Progenitor cell of endocrine pancreas (in vitro differentiated cells): ENCODE measurements at regions not wholly inside any gene's neighbourhood (a gene's known extent, or its start where the extent isn't known, plus 50 kb on each side); places are given as distances from the start of the nearest gene placed in this dataset.

ENCODE experiments used
- DNase-seq: peaks from one replicate; pipeline ENCODE4 v3.0.0; 2021; ENCODE audit warnings: low spot score; ENCODE audit not compliant: unreplicated experiment
- H3K27ac Mint-ChIP-seq: 2 replicates; pipeline ENCODE4 v1.8.0; 2021; ENCODE audit warnings: mild to moderate bottlenecking, moderate library complexity, mixed read lengths
- H3K27me3 Mint-ChIP-seq: 2 replicates; pipeline ENCODE4 v1.8.0; 2021; ENCODE audit warnings: mixed read lengths
- H3K36me3 Mint-ChIP-seq: 2 replicates; pipeline ENCODE4 v1.8.0; 2022; ENCODE audit warnings: mixed read lengths; ENCODE audit not compliant: insufficient read depth
- H3K4me1 Mint-ChIP-seq: 2 replicates; pipeline ENCODE4 v1.8.0; 2021; ENCODE audit warnings: low read depth, mixed read lengths
- H3K4me3 Mint-ChIP-seq: 2 replicates; pipeline ENCODE4 v1.8.0; 2021; ENCODE audit warnings: low read depth, mild to moderate bottlenecking, moderate library complexity, mixed read lengths
- H3K9me3 Mint-ChIP-seq: 2 replicates; pipeline ENCODE4 v1.8.0; 2021; ENCODE audit warnings: low read depth, mixed read lengths
- TF ChIP-seq, protein P1 (sequence below): fragments of 200-600 bp; sonication (generic); IDR thresholded peaks from one replicate; pipeline ENCODE4 v1.5.0; 2021; ENCODE audit warnings: antibody characterized with exemption, mild to moderate bottlenecking; ENCODE audit not compliant: unreplicated experiment

- H3K27ac Mint-ChIP-seq: no peak overlapping the region
- no peaks in the 10 kb centered on the region for H3K36me3 Mint-ChIP-seq
- H3K27me3 Mint-ChIP-seq: no peaks in the 10 kb centered on the region
- no peak overlapping the region for H3K4me3 Mint-ChIP-seq
- DNase-seq: no peak
- no peaks in the 10 kb centered on the region for H3K4me1 Mint-ChIP-seq
- H3K9me3 Mint-ChIP-seq: no peaks in the 10 kb centered on the region
- TF ChIP-seq, protein P1, sequence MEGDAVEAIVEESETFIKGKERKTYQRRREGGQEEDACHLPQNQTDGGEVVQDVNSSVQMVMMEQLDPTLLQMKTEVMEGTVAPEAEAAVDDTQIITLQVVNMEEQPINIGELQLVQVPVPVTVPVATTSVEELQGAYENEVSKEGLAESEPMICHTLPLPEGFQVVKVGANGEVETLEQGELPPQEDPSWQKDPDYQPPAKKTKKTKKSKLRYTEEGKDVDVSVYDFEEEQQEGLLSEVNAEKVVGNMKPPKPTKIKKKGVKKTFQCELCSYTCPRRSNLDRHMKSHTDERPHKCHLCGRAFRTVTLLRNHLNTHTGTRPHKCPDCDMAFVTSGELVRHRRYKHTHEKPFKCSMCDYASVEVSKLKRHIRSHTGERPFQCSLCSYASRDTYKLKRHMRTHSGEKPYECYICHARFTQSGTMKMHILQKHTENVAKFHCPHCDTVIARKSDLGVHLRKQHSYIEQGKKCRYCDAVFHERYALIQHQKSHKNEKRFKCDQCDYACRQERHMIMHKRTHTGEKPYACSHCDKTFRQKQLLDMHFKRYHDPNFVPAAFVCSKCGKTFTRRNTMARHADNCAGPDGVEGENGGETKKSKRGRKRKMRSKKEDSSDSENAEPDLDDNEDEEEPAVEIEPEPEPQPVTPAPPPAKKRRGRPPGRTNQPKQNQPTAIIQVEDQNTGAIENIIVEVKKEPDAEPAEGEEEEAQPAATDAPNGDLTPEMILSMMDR: no peak
Observed at GRCh38 chr10:57430376-57430775, 837.3 kb downstream of the IPMK start.

DNA sequence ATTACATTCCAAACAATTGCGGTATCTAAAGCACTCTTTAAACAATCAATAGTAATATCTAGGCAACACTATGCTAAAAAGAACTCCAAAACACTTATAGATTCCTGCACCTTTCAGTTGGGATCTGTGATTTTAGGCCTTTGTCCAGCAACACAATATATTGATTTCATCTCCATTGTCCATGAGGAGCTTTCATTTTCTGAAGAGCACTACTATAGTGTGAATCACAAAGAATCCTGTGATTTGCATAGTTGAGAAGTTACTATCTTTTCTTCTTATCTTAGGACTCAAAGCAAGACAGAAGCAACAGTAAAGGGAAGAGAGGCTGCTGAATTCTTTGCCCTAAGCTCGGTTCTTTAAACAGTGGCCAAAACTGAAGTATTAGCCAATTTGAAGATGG lies 846.8 kb downstream of the IPMK start:
- DNase-seq: no peak
- TF ChIP-seq, protein P1: no peak
- Mint-ChIP-seq H3K36me3 (no peaks in the 10 kb centered on the region), H3K27me3 (no peaks in the 10 kb centered on the region), H3K4me3 (no peak overlapping the region), H3K4me1 (peaks cover 4% of the 10 kb centered on the region), H3K27ac (no peak overlapping the region), H3K9me3 (peaks cover 9% of the 10 kb centered on the region)

DNA sequence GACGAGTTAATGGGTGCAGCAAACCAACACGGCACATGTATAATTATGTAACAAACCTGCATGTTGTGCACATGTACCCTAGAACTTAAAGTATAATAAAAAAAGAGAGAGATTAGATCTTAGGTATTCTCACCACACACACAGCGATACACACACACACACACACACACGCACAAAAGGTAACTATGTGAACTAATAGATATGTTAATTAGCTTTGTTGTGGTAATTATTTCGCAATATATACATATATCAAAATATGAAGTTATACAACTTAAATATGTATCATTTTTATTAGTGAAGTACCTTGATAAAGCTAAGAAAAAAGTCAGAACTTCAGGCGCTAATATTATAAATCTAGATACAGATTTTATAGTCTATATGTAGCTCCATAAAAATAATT lies 849.2 kb downstream of the IPMK start:
- no peak for DNase-seq
- Mint-ChIP-seq H3K4me3 (no peak overlapping the region), H3K36me3 (no peaks in the 10 kb centered on the region), H3K4me1 (peaks cover 4% of the 10 kb centered on the region), H3K27me3 (no peaks in the 10 kb centered on the region), H3K27ac (no peak overlapping the region), H3K9me3 (peaks cover 16% of the 10 kb centered on the region)
- TF ChIP-seq, protein P1: no peak

DNA sequence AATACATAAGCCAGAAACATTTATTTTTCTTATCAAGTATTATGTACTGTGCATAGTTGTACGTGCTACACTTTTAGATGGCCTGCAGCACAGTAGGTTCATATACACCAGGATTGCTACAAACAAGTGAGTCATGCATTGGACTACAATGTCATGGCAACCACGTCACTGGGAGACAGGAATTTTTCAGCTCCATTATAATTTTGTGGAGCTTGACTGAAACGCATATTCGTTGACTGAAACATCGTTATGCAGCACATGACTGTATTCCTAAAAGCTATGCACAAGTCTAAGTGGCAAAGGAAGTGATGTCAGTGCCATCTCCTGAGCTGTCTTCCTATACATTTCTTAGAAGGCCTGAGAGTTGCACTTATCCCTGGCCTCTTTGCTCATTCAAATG lies 871.8 kb downstream of the IPMK start:
- H3K9me3 Mint-ChIP-seq: no peaks in the 10 kb centered on the region
- H3K27me3 Mint-ChIP-seq: no peaks in the 10 kb centered on the region
- no peak for DNase-seq
- no peak overlapping the region for H3K4me3 Mint-ChIP-seq
- H3K36me3 Mint-ChIP-seq: no peaks in the 10 kb centered on the region
- H3K4me1 Mint-ChIP-seq: no peaks in the 10 kb centered on the region
- no peak overlapping the region for H3K27ac Mint-ChIP-seq
- TF ChIP-seq, protein P1: no peak

DNA sequence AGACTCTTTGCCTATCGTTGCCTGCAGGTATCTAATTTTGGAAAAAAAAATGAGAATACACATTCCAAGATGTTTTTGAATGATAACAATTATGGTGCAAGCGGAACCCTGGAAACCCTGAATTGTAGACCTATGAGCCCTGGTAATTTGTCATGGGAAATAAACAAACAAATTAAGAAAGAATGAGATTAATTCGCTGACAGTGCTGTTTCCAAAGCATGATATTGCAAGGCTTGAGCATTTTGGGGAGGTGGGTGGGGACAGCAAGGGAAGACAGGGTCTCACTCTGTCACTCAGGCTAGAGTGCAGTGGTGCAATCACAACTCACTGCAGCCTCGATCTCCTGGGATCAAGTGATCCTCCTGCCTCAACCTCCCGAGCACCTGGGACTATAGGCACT lies 900.3 kb downstream of the IPMK start:
- H3K4me3 Mint-ChIP-seq: no peak overlapping the region
- peaks cover 5% of the 10 kb centered on the region for H3K27me3 Mint-ChIP-seq
- no peaks in the 10 kb centered on the region for H3K9me3 Mint-ChIP-seq
- peaks cover 5% of the 10 kb centered on the region for H3K4me1 Mint-ChIP-seq
- no peak overlapping the region for H3K27ac Mint-ChIP-seq
- TF ChIP-seq, protein P1: no peak
- H3K36me3 Mint-ChIP-seq: no peaks in the 10 kb centered on the region
- DNase-seq: no peak

DNA sequence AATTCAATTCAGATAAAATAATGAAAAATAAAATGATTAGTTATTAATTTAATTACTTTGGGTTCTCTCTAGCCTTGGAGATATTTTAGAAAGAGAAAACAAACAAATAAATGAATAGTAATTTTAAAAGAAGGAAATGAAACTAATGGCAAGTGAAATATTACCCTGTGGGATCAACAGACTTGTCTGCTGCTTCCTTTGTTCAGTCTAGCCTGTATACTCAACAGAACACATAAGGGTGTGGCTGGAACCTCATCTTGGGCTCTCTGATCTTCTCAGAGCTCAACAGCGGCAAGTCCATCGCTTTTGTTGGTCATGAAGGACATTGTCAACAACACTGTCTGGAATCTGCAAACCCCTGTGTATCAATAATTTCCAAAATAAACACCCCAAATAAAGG lies 904.9 kb downstream of the IPMK start:
- Mint-ChIP-seq H3K4me3 (no peak overlapping the region), H3K9me3 (no peaks in the 10 kb centered on the region), H3K4me1 (peaks cover 5% of the 10 kb centered on the region), H3K27me3 (peaks cover 5% of the 10 kb centered on the region), H3K27ac (no peak overlapping the region), H3K36me3 (no peaks in the 10 kb centered on the region)
- TF ChIP-seq, protein P1: no peak
- no peak for DNase-seq
